GM23338 (cell line): ENCODE measurements at regions not wholly inside any gene's neighbourhood (a gene's known extent, or its start where the extent isn't known, plus 50 kb on each side); places are given as distances from the start of the nearest gene placed in this dataset.

ENCODE experiments used
- ATAC-seq: fragments of 200-7000 bp; cut with Tn5 transposase; 3 replicates; pipeline ENCODE4 v1.9.1; 2020
- DNase-seq: peaks from one replicate; pipeline ENCODE4 v3.0.0-alpha.2; 2015; ENCODE audit warnings: low spot score
- H2AFZ ChIP-seq: fragments of 200-600 bp; sonication (generic); 2 replicates; pipeline ENCODE4 v1.8.0; 2016; ENCODE audit warnings: antibody characterized with exemption, mild to moderate bottlenecking, moderate library complexity
- H3F3A ChIP-seq: fragments of 200-600 bp; sonication (generic); replicated peaks from 2 replicates; pipeline ENCODE4 v1.8.0; 2017; ENCODE audit warnings: antibody characterized with exemption, mixed run types, low read depth
- H3K27ac ChIP-seq: fragments of 200-600 bp; sonication (generic); 2 replicates; pipeline ENCODE4 v1.6.1; 2016; ENCODE audit warnings: low read depth
- H3K27me3 ChIP-seq: fragments of 200-600 bp; sonication (generic); 2 replicates; pipeline ENCODE4 v1.8.0; 2016; ENCODE audit warnings: mild to moderate bottlenecking, mixed run types, moderate library complexity; ENCODE audit not compliant: insufficient read depth
- H3K36me3 ChIP-seq: fragments of 200-600 bp; sonication (generic); 2 replicates; pipeline ENCODE4 v1.8.0; 2016; ENCODE audit warnings: mild to moderate bottlenecking; ENCODE audit not compliant: insufficient read depth
- H3K4me1 ChIP-seq: fragments of 200-600 bp; sonication (generic); 2 replicates; pipeline ENCODE4 v1.8.0; 2016; ENCODE audit warnings: mild to moderate bottlenecking, moderate library complexity; ENCODE audit not compliant: insufficient read depth
- H3K4me2 ChIP-seq: fragments of 200-600 bp; sonication (generic); 2 replicates; pipeline ENCODE4 v1.7.1; 2017; ENCODE audit warnings: mixed run types
- H3K4me3 ChIP-seq: fragments of 200-600 bp; sonication (generic); 2 replicates; pipeline ENCODE4 v1.6.1; 2016; ENCODE audit warnings: mixed run types
- H3K79me2 ChIP-seq: fragments of 200-600 bp; sonication (generic); replicated peaks from 2 replicates; pipeline ENCODE4 v1.8.0; 2017; ENCODE audit warnings: mild to moderate bottlenecking; ENCODE audit not compliant: insufficient read depth
- H3K9me2 ChIP-seq: fragments of 200-600 bp; sonication (generic); 2 replicates; pipeline ENCODE4 v1.8.0; 2017; ENCODE audit not compliant: insufficient read depth
- H4K20me1 ChIP-seq: fragments of 200-600 bp; sonication (generic); replicated peaks from 2 replicates; pipeline ENCODE4 v1.8.0; 2017; ENCODE audit warnings: mild to moderate bottlenecking; ENCODE audit not compliant: insufficient read depth
- H3K27ac Mint-ChIP-seq: 2 replicates; pipeline ENCODE4 v1.8.0; 2020; ENCODE audit warnings: inconsistent platforms, mild to moderate bottlenecking, moderate library complexity, mixed read lengths
- H3K27me3 Mint-ChIP-seq: 3 replicates; pipeline ENCODE4 v1.8.0; 2022; ENCODE audit warnings: low read depth, mild to moderate bottlenecking, moderate library complexity, mixed read lengths, inconsistent platforms; ENCODE audit not compliant: insufficient read depth, poor library complexity
- H3K36me3 Mint-ChIP-seq: 3 replicates; pipeline ENCODE4 v1.8.0; 2021; ENCODE audit warnings: low read depth, mild to moderate bottlenecking, inconsistent platforms, moderate library complexity, mixed read lengths
- H3K4me1 Mint-ChIP-seq: 3 replicates; pipeline ENCODE4 v1.8.0; 2020; ENCODE audit warnings: mild to moderate bottlenecking, inconsistent platforms, mixed read lengths
- H3K4me3 Mint-ChIP-seq: 3 replicates; pipeline ENCODE4 v1.8.0; 2021; ENCODE audit warnings: moderate library complexity, mild to moderate bottlenecking, inconsistent platforms, mixed read lengths
- H3K9me3 Mint-ChIP-seq: 3 replicates; pipeline ENCODE4 v1.8.0; 2020; ENCODE audit warnings: moderate library complexity, mild to moderate bottlenecking, inconsistent platforms, mixed read lengths
- CREB1 ChIP-seq: fragments of 250-450 bp; sonication (Bioruptor Pico); IDR thresholded peaks from 2 replicates; pipeline ENCODE4 v1.5.0; 2020; ENCODE audit warnings: low read depth, mild to moderate bottlenecking, moderate library complexity
- ETS1 ChIP-seq: IDR thresholded peaks from 2 replicates; pipeline ENCODE4 v1.6.1; 2016; ENCODE audit warnings: antibody characterized with exemption
- EZH2 ChIP-seq: fragments of 200-600 bp; sonication (generic); IDR thresholded peaks from one replicate; pipeline ENCODE4 v1.8.0; 2017; ENCODE audit warnings: antibody characterized with exemption, mild to moderate bottlenecking, low read depth; ENCODE audit not compliant: unreplicated experiment
- EZH2phosphoT487 ChIP-seq: fragments of 200-600 bp; sonication (generic); IDR thresholded peaks from one replicate; pipeline ENCODE4 v1.8.1; 2018; ENCODE audit warnings: antibody characterized with exemption; ENCODE audit not compliant: unreplicated experiment
- JUNB ChIP-seq: IDR thresholded peaks from one replicate; pipeline ENCODE4 v1.6.1; 2016; ENCODE audit warnings: antibody characterized with exemption; ENCODE audit not compliant: unreplicated experiment
- NANOG ChIP-seq: IDR thresholded peaks from 2 replicates; pipeline ENCODE4 v1.6.1; 2016; ENCODE audit warnings: antibody characterized with exemption, borderline replicate concordance
- POLR2AphosphoS5 ChIP-seq: IDR thresholded peaks from 2 replicates; pipeline ENCODE4 v1.6.1; 2016; ENCODE audit warnings: antibody characterized with exemption, low read depth
- REST ChIP-seq: IDR thresholded peaks from one replicate; pipeline ENCODE4 v1.6.1; 2018; ENCODE audit warnings: antibody characterized with exemption; ENCODE audit not compliant: unreplicated experiment
- STAT1 ChIP-seq: IDR thresholded peaks from one replicate; pipeline ENCODE4 v1.6.1; 2016; ENCODE audit warnings: antibody characterized with exemption; ENCODE audit not compliant: unreplicated experiment
- ZNF114 ChIP-seq: fragments of 250-450 bp; sonication (Bioruptor Pico); IDR thresholded peaks from 2 replicates; pipeline ENCODE4 v1.5.0; 2020; ENCODE audit warnings: mild to moderate bottlenecking, moderate library complexity
- ZNF331 ChIP-seq: fragments of 250-450 bp; sonication (Bioruptor Pico); IDR thresholded peaks from 2 replicates; pipeline ENCODE4 v1.5.0; 2020; ENCODE audit warnings: low read depth, mild to moderate bottlenecking, moderate library complexity
- TF ChIP-seq, protein P1 (sequence below), 2 experiments: fragments of 200-600 bp in 1 of 2; sonication (generic) in 1 of 2; conservative IDR thresholded peaks; 2 replicates each; pipeline versions ENCODE4 v1.5.1 to v1.6.1; 2016 to 2017; ENCODE audit warnings: antibody characterized with exemption in 2 of 2, low read depth in 2 of 2, mild to moderate bottlenecking in 2 of 2, moderate library complexity in 1 of 2
- TF ChIP-seq, protein P2 (sequence below): fragments of 250-450 bp; sonication (Bioruptor Pico); IDR thresholded peaks from 2 replicates; pipeline ENCODE4 v1.5.0; 2020; ENCODE audit warnings: mild to moderate bottlenecking, moderate library complexity

DNA sequence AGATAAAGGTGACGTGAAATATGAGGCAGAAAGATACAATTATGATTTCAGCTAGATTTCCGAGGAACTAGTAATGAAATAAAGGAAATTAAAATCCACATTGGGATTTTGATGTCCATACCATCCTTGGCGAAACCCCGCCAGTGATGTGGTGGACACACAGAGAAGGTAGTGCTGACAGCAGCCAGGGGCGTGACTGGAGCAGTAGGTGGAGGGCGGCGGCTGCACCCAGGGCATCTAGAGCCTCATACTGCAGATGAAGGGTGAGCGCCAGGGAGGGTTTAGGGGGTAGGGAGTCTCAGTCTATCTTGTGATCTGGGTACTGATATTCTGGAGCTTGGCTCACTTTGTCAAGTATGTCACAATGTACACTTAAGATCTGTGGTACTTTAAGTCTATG lies 855.5 kb upstream of the POM121L12 start (continued):
- TF ChIP-seq EZH2phosphoT487 (no peak), POLR2AphosphoS5 (no peak)

GRCh38 chr7:52168085-52168484 lies 851.5 kb upstream of the COBL start:
- Histone ChIP-seq H3K36me3 (no peaks in the 10 kb centered on the region), H3F3A (no peaks in the 10 kb centered on the region), H3K9me2 (no peaks in the 10 kb centered on the region), H3K4me3 (no peak overlapping the region), H2AFZ (peak overlapping the region; percentile 28; the same call in 1 of the 2 replicates), H3K4me1 (0 out of 2 replicates have a peak, but pooled peaks cover 6% of the 10 kb centered on the region), H3K27ac (no peak overlapping the region), H4K20me1 (no peaks in the 10 kb centered on the region), H3K27me3 (no peaks in the 10 kb centered on the region), H3K4me2 (no peak overlapping the region), H3K79me2 (no peaks in the 10 kb centered on the region)
- DNase-seq, result peak; percentile 76
- Mint-ChIP-seq H3K9me3 (no peaks in the 10 kb centered on the region), H3K4me1 (peaks cover 15% of the 10 kb centered on the region), H3K36me3 (no peaks in the 10 kb centered on the region), H3K27ac (no peak overlapping the region; the same call in 1 of the 2 replicates), H3K27me3 (peaks cover 2% of the 10 kb centered on the region), H3K4me3 (no peak overlapping the region)
- peak; percentile 62; the same call in 2 of the 3 replicates for ATAC-seq
- TF ChIP-seq, protein P1, sequence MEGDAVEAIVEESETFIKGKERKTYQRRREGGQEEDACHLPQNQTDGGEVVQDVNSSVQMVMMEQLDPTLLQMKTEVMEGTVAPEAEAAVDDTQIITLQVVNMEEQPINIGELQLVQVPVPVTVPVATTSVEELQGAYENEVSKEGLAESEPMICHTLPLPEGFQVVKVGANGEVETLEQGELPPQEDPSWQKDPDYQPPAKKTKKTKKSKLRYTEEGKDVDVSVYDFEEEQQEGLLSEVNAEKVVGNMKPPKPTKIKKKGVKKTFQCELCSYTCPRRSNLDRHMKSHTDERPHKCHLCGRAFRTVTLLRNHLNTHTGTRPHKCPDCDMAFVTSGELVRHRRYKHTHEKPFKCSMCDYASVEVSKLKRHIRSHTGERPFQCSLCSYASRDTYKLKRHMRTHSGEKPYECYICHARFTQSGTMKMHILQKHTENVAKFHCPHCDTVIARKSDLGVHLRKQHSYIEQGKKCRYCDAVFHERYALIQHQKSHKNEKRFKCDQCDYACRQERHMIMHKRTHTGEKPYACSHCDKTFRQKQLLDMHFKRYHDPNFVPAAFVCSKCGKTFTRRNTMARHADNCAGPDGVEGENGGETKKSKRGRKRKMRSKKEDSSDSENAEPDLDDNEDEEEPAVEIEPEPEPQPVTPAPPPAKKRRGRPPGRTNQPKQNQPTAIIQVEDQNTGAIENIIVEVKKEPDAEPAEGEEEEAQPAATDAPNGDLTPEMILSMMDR (conservative IDR thresholded peaks at IDR 0.05; ENCODE audit: low read depth in 2 of 2), result peak; percentile 75 to 77
- TF ChIP-seq ZNF114, result no peak
- no peak for TF ChIP-seq JUNB
- TF ChIP-seq REST, result no peak
- TF ChIP-seq NANOG, result no peak
- TF ChIP-seq STAT1, result no peak
- TF ChIP-seq EZH2, result no peak
- no peak for TF ChIP-seq CREB1 (CRISPR knock-in tag)
- TF ChIP-seq ETS1, result no peak
- no peak for TF ChIP-seq POLR2AphosphoS5
- no peak for TF ChIP-seq ZNF331 (CRISPR knock-in tag)
- TF ChIP-seq, protein P2, sequence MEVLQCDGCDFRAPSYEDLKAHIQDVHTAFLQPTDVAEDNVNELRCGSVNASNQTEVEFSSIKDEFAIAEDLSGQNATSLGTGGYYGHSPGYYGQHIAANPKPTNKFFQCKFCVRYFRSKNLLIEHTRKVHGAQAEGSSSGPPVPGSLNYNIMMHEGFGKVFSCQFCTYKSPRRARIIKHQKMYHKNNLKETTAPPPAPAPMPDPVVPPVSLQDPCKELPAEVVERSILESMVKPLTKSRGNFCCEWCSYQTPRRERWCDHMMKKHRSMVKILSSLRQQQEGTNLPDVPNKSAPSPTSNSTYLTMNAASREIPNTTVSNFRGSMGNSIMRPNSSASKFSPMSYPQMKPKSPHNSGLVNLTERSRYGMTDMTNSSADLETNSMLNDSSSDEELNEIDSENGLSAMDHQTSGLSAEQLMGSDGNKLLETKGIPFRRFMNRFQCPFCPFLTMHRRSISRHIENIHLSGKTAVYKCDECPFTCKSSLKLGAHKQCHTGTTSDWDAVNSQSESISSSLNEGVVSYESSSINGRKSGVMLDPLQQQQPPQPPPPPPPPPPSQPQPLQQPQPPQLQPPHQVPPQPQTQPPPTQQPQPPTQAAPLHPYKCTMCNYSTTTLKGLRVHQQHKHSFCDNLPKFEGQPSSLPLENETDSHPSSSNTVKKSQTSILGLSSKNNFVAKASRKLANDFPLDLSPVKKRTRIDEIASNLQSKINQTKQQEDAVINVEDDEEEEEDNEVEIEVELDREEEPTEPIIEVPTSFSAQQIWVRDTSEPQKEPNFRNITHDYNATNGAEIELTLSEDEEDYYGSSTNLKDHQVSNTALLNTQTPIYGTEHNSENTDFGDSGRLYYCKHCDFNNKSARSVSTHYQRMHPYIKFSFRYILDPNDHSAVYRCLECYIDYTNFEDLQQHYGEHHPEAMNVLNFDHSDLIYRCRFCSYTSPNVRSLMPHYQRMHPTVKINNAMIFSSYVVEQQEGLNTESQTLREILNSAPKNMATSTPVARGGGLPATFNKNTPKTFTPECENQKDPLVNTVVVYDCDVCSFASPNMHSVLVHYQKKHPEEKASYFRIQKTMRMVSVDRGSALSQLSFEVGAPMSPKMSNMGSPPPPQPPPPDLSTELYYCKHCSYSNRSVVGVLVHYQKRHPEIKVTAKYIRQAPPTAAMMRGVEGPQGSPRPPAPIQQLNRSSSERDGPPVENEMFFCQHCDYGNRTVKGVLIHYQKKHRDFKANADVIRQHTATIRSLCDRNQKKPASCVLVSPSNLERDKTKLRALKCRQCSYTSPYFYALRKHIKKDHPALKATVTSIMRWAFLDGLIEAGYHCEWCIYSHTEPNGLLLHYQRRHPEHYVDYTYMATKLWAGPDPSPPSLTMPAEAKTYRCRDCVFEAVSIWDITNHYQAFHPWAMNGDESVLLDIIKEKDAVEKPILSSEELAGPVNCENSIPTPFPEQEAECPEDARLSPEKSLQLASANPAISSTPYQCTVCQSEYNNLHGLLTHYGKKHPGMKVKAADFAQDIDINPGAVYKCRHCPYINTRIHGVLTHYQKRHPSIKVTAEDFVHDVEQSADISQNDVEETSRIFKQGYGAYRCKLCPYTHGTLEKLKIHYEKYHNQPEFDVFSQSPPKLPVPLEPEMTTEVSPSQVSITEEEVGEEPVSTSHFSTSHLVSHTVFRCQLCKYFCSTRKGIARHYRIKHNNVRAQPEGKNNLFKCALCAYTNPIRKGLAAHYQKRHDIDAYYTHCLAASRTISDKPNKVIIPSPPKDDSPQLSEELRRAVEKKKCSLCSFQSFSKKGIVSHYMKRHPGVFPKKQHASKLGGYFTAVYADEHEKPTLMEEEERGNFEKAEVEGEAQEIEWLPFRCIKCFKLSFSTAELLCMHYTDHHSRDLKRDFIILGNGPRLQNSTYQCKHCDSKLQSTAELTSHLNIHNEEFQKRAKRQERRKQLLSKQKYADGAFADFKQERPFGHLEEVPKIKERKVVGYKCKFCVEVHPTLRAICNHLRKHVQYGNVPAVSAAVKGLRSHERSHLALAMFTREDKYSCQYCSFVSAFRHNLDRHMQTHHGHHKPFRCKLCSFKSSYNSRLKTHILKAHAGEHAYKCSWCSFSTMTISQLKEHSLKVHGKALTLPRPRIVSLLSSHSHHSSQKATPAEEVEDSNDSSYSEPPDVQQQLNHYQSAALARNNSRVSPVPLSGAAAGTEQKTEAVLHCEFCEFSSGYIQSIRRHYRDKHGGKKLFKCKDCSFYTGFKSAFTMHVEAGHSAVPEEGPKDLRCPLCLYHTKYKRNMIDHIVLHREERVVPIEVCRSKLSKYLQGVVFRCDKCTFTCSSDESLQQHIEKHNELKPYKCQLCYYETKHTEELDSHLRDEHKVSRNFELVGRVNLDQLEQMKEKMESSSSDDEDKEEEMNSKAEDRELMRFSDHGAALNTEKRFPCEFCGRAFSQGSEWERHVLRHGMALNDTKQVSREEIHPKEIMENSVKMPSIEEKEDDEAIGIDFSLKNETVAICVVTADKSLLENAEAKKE (CRISPR knock-in tag), result 0 out of 2 replicates have a peak, but pooled peaks have one; percentile 10
- TF ChIP-seq EZH2phosphoT487, result no peak
